ENCODE measurements at regions not wholly inside any gene's neighbourhood (a gene's known extent, or its start where the extent isn't known, plus 50 kb on each side); places are given as distances from the start of the nearest gene placed in this dataset.
"Not testable (repeated sequence)": the region's sequence is repeated elsewhere in the genome, so short reads cannot be mapped to it uniquely, and the experiment has no call there.

DNA sequence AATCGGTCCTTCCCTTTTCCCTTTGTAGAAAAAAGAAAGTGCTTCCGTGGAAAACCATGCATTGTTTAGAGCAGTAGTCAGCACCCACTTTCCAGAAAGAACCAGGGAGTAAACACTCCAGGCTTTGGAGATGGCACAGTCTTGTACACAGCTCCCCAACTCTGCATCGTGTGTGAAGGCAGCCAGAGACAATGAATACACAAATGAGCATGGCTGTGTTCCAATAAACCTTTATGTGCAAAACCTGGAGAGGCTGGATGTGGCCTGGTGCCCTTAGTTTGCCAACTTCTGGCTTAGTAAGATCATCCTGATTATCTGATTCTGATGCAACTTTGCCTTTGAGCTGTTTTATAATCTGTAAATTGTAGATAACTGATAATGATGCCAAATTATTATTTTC is 463.4 kb upstream of the TMEM132C start:
- Histone ChIP-seq H3K4me3 (no peak overlapping the region), H3K27ac (no peak overlapping the region), H3K9me3 (no peaks in the 10 kb centered on the region), H3K27me3 (no peaks in the 10 kb centered on the region), H3K36me3 (no peaks in the 10 kb centered on the region), H3K4me1 (no peaks in the 10 kb centered on the region)
- TF ChIP-seq, protein P1, sequence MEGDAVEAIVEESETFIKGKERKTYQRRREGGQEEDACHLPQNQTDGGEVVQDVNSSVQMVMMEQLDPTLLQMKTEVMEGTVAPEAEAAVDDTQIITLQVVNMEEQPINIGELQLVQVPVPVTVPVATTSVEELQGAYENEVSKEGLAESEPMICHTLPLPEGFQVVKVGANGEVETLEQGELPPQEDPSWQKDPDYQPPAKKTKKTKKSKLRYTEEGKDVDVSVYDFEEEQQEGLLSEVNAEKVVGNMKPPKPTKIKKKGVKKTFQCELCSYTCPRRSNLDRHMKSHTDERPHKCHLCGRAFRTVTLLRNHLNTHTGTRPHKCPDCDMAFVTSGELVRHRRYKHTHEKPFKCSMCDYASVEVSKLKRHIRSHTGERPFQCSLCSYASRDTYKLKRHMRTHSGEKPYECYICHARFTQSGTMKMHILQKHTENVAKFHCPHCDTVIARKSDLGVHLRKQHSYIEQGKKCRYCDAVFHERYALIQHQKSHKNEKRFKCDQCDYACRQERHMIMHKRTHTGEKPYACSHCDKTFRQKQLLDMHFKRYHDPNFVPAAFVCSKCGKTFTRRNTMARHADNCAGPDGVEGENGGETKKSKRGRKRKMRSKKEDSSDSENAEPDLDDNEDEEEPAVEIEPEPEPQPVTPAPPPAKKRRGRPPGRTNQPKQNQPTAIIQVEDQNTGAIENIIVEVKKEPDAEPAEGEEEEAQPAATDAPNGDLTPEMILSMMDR (IDR thresholded peaks at IDR 0.05), result no peak
- TF ChIP-seq POLR2A (IDR thresholded peaks at IDR 0.05), result no peak
- no peak for DNase-seq

GRCh38 chr12:127809275-127809674 is 457.7 kb upstream of the TMEM132C start:
- Histone ChIP-seq H3K4me1 (no peaks in the 10 kb centered on the region), H3K27ac (no peak overlapping the region), H3K36me3 (no peaks in the 10 kb centered on the region), H3K4me3 (no peak overlapping the region), H3K27me3 (no peaks in the 10 kb centered on the region), H3K9me3 (no peaks in the 10 kb centered on the region)
- no peak for DNase-seq
- TF ChIP-seq, protein P1 (IDR thresholded peaks at IDR 0.05), result no peak
- no peak for TF ChIP-seq POLR2A (IDR thresholded peaks at IDR 0.05)

DNA sequence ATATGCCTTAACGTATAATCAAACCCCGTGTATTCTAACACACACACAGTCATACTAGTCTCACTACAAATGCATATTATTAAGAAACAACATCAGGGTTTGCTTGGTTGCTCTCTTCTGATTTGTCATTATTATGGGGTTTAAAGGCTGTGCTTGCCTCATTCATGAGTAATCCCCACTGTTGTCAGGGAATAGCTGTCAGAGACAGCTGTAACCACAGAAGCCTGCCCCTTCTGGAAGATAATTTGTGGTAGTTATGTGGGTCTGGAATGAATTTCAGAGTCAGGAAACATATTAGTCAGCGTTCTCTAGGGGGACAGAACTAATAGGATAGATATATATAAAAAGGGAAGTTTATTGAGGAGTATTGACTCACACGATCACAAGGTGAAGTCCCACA is 456.9 kb upstream of the TMEM132C start:
- no peak for TF ChIP-seq POLR2A (IDR thresholded peaks at IDR 0.05)
- TF ChIP-seq, protein P1 (IDR thresholded peaks at IDR 0.05), result no peak
- Histone ChIP-seq H3K27ac (no peak overlapping the region), H3K36me3 (no peaks in the 10 kb centered on the region), H3K4me3 (no peak overlapping the region), H3K9me3 (no peaks in the 10 kb centered on the region), H3K27me3 (no peaks in the 10 kb centered on the region), H3K4me1 (no peaks in the 10 kb centered on the region)
- DNase-seq, result no peak

GRCh38 chr12:127810459-127810858 is 456.5 kb upstream of the TMEM132C start:
- not testable (repeated sequence) for H3K4me1 ChIP-seq, H3K36me3 ChIP-seq, H3K27ac ChIP-seq, H3K27me3 ChIP-seq, DNase-seq, H3K9me3 ChIP-seq, H3K4me3 ChIP-seq

GRCh38 chr12:127811988-127812387 is 455.0 kb upstream of the TMEM132C start:
- Histone ChIP-seq H3K27ac (no peak overlapping the region), H3K36me3 (no peaks in the 10 kb centered on the region), H3K27me3 (no peaks in the 10 kb centered on the region), H3K9me3 (no peaks in the 10 kb centered on the region), H3K4me3 (no peak overlapping the region), H3K4me1 (no peaks in the 10 kb centered on the region)
- no peak for DNase-seq
- TF ChIP-seq, protein P1 (IDR thresholded peaks at IDR 0.05), result no peak
- TF ChIP-seq POLR2A (IDR thresholded peaks at IDR 0.05), result no peak

- TF ChIP-seq, protein P1 (IDR thresholded peaks at IDR 0.05), result no peak
- no peak for TF ChIP-seq POLR2A (IDR thresholded peaks at IDR 0.05)
Observed at GRCh38 chr12:127813147-127813546, 453.8 kb upstream of the TMEM132C start.

More at GRCh38 chr12:127813147-127813546, 453.8 kb upstream of the TMEM132C start:
- Histone ChIP-seq H3K36me3 (no peaks in the 10 kb centered on the region), H3K4me1 (no peaks in the 10 kb centered on the region), H3K27me3 (no peaks in the 10 kb centered on the region), H3K4me3 (no peak overlapping the region), H3K9me3 (no peaks in the 10 kb centered on the region), H3K27ac (no peak overlapping the region)
- no peak for DNase-seq
